Endodermal cell (in vitro differentiated cells): ENCODE measurements at regions not wholly inside any gene's neighbourhood (a gene's known extent, or its start where the extent isn't known, plus 50 kb on each side); places are given as distances from the start of the nearest gene placed in this dataset.

ENCODE experiments used
- DNase-seq: peaks from one replicate; pipeline ENCODE4 v3.0.0-alpha.2; 2017
- H3K27ac ChIP-seq: 2 replicates; pipeline ENCODE4 v1.5.1; 2013; ENCODE audit warnings: mild to moderate bottlenecking, low read depth, low read length, moderate library complexity
- H3K27me3 ChIP-seq: 2 replicates; pipeline ENCODE4 v1.6.1; 2013; ENCODE audit warnings: mild to moderate bottlenecking, low read length, moderate library complexity; ENCODE audit not compliant: insufficient read depth, control insufficient read depth, poor library complexity, severe bottlenecking
- H3K36me3 ChIP-seq: 2 replicates; pipeline ENCODE4 v1.7.0; 2013; ENCODE audit warnings: mild to moderate bottlenecking, low read length, moderate library complexity; ENCODE audit not compliant: control insufficient read depth, insufficient read depth
- H3K4me1 ChIP-seq: one replicate; pipeline ENCODE4 v1.7.0; 2013; ENCODE audit warnings: low read length; ENCODE audit not compliant: control insufficient read depth, insufficient read depth
- H3K4me3 ChIP-seq: 2 replicates; pipeline ENCODE4 v1.5.1; 2013; ENCODE audit warnings: mild to moderate bottlenecking, low read length, moderate library complexity
- H3K9ac ChIP-seq: 2 replicates; pipeline ENCODE4 v1.6.1; 2013; ENCODE audit warnings: mild to moderate bottlenecking, low read length, moderate library complexity; ENCODE audit not compliant: poor library complexity, severe bottlenecking; ENCODE audit errors: extremely low read depth
- H3K9me3 ChIP-seq: 2 replicates; pipeline ENCODE4 v1.6.1; 2013; ENCODE audit warnings: mild to moderate bottlenecking, low read length, moderate library complexity; ENCODE audit not compliant: control insufficient read depth
- H3K27ac Mint-ChIP-seq: 2 replicates; pipeline ENCODE4 v1.8.0; 2020; ENCODE audit warnings: mixed read lengths
- H3K27me3 Mint-ChIP-seq: 2 replicates; pipeline ENCODE4 v1.8.0; 2021; ENCODE audit warnings: mild to moderate bottlenecking, mixed read lengths; ENCODE audit not compliant: insufficient read depth
- H3K36me3 Mint-ChIP-seq: 2 replicates; pipeline ENCODE4 v1.8.0; 2020; ENCODE audit warnings: low read depth, mixed read lengths
- H3K4me1 Mint-ChIP-seq: 2 replicates; pipeline ENCODE4 v1.8.0; 2020; ENCODE audit warnings: mixed read lengths
- H3K4me3 Mint-ChIP-seq: 2 replicates; pipeline ENCODE4 v1.8.0; 2020; ENCODE audit warnings: mild to moderate bottlenecking, moderate library complexity, mixed read lengths
- H3K9me3 Mint-ChIP-seq: 2 replicates; pipeline ENCODE4 v1.8.0; 2020; ENCODE audit warnings: mild to moderate bottlenecking, mixed read lengths
- CTCF ChIP-seq: fragments of 200-600 bp; sonication (generic); conservative IDR thresholded peaks from 2 replicates; pipeline ENCODE4 v1.5.0; 2021; ENCODE audit warnings: antibody characterized with exemption, mild to moderate bottlenecking
- WGBS, 2 experiments: methylation state at CpG; one replicate each; pipeline versions ENCODE4 v1.1.5 to v1.1.7; 2013; ENCODE audit warnings: missing lambda C conversion rate in 2 of 2, mixed read lengths in 1 of 2; ENCODE audit not compliant: insufficient coverage in 1 of 2, insufficient read length in 1 of 2; 5-methylcytosine and 5-hydroxymethylcytosine counted together

GRCh38 chr10:128855618-128856428, 611.2 kb upstream of the MGMT start:
- Mint-ChIP-seq H3K4me3 (no peak overlapping the region), H3K27me3 (no peaks in the 10 kb centered on the region), H3K9me3 (no peaks in the 10 kb centered on the region), H3K27ac (no peak overlapping the region), H3K36me3 (no peaks in the 10 kb centered on the region), H3K4me1 (peaks cover 3% of the 10 kb centered on the region)
- no peak for DNase-seq
- H3K9ac ChIP-seq, result no peak overlapping the region
- WGBS, 2 experiments, result 89 to 95% methylated on average over 13 to 14 of the region's 14 CpGs
- no peaks in the 10 kb centered on the region for H3K27me3 ChIP-seq
- no peak for TF ChIP-seq CTCF
- no peaks in the 10 kb centered on the region for H3K36me3 ChIP-seq
- no peaks in the 10 kb centered on the region for H3K4me1 ChIP-seq
- H3K9me3 ChIP-seq, result no peaks in the 10 kb centered on the region
- H3K4me3 ChIP-seq, result no peak overlapping the region
- H3K27ac ChIP-seq, result no peak overlapping the region

GRCh38 chr10:128859738-128860386, 607.2 kb upstream of the MGMT start:
- Mint-ChIP-seq H3K27ac (no peak overlapping the region), H3K9me3 (no peaks in the 10 kb centered on the region), H3K4me1 (peaks cover 1% of the 10 kb centered on the region), H3K27me3 (no peaks in the 10 kb centered on the region), H3K4me3 (no peak overlapping the region), H3K36me3 (no peaks in the 10 kb centered on the region)
- Histone ChIP-seq H3K27ac (no peak overlapping the region), H3K9me3 (no peaks in the 10 kb centered on the region), H3K4me3 (no peak overlapping the region), H3K36me3 (no peaks in the 10 kb centered on the region), H3K9ac (no peak overlapping the region), H3K4me1 (no peaks in the 10 kb centered on the region), H3K27me3 (no peaks in the 10 kb centered on the region)
- 25 to 76% methylated on average over 2 to 7 of the region's 8 CpGs for WGBS, 2 experiments
- peak; percentile 82 for TF ChIP-seq CTCF
- DNase-seq, result peak; percentile 69

- Mint-ChIP-seq H3K9me3 (no peaks in the 10 kb centered on the region), H3K27ac (no peak overlapping the region), H3K4me1 (no peaks in the 10 kb centered on the region), H3K4me3 (no peak overlapping the region), H3K27me3 (no peaks in the 10 kb centered on the region), H3K36me3 (no peaks in the 10 kb centered on the region)
- TF ChIP-seq CTCF, result no peak
- no peak overlapping the region for H3K27ac ChIP-seq
- H3K9ac ChIP-seq, result no peak overlapping the region
- DNase-seq, result no peak
- H3K27me3 ChIP-seq, result no peaks in the 10 kb centered on the region
- H3K4me3 ChIP-seq, result no peak overlapping the region
- no peaks in the 10 kb centered on the region for H3K4me1 ChIP-seq
- no peaks in the 10 kb centered on the region for H3K36me3 ChIP-seq
- no peaks in the 10 kb centered on the region for H3K9me3 ChIP-seq
- WGBS, 2 experiments, result 80 to 81% methylated on average over 8 to 9 of the region's 9 CpGs
Observed at GRCh38 chr10:128860574-128860973, 606.5 kb upstream of the MGMT start.
